Renal pelvis (tissue), 1 donor: ENCODE measurements at regions not wholly inside any gene's neighbourhood (a gene's known extent, or its start where the extent isn't known, plus 50 kb on each side); places are given as distances from the start of the nearest gene placed in this dataset.

Experiments used
- DNase-seq: peaks from one replicate; pipeline ENCODE4 v3.0.0-alpha.2; 2013

DNA sequence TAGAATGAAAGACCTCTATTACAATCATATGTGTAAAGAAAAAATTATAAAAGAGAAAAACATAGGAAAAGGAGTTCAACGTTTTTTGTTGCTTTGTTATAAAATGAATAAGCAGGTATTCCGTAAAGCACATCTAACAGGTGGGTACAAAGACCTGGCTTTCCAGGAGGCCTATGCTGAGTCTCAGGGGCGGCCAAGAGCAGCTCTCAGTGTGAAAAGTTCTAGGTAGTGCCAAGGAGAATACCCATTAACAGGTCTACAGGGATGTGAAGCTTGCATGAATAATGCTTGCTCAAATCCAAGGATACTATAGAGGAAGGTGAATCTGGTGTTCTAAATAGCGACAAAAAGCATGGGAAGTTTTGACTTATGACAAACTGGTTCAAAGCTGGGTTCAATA is 944.4 kb downstream of the PDHA2 start:
- DNase-seq, result no peak

DNA sequence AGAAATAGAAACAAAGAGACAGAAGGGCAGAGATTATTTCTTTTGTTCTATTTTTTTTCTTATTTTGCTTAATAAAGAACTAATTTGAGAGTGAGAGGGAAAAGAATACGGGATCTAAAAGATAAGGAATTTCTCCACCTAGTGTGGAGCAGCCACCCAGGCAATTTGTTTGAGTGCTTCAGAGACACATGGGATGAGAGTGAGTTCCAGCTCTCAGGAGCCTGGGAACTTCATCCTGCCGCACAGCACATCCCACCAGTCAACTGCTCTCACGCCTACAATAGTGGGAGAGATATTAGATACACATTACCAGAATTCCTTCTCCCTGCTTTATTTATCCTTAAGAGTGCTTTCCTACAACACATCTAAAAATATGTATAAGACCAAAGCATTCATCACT is 946.4 kb downstream of the PDHA2 start:
- DNase-seq, result no peak

DNA sequence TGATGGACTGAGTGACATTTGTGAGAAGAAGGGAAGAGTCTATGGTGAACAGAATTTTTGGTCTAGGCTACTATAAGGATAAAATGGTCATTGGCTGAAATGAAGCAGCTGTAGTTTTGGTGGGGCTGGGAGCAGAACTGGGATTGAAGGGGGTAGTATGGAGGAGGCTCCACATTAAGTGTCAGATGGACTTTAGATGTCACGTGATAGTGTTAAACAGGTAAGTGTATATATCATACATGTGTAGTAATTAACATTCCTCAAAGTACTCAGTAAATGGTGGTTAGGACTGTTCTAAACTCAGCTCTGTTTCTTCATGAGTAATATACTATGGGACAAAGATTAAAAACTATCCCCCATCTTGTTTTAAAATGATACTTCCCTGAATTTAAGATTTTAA is 947.9 kb downstream of the PDHA2 start:
- DNase-seq, result no peak

DNA sequence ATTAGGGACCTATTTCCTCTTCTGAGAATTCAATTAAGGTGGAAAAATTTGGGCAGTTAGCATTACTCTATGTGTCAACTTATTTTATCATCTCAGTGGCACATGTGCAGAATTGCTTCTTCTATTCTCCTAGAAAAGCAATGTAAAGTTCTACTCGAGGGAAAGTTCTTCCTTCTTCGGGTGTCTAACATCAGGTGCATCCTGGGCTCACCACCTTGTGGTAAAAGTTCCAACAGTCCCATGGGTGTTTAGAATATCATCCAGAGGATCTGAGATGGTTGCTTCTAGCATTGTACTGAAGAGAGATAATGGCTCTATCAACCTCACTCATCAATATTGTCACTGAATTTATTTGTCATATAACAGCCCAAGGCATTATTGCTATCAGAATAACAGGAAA is 969.7 kb downstream of the PDHA2 start:
- DNase-seq, result no peak

DNA sequence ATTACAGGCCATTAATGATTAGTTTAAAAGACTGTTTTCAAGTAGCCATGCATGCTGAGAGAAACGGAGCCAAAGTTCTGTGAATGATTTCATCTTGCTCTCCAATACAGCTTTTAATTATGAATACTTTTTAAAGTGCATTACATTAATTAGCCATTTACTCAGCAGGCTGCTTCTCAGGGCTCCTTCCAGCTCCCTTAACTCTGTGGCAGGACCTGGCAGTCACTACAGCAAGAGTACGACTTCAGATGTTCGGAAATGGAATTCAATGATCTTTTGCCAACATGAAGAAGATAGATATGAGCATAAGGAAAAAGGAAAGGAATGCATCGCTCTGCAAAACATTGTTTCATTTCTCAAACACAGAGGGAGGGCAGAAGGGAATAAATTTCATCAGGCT is 987.2 kb downstream of the PDHA2 start:
- DNase-seq, result no peak

DNA sequence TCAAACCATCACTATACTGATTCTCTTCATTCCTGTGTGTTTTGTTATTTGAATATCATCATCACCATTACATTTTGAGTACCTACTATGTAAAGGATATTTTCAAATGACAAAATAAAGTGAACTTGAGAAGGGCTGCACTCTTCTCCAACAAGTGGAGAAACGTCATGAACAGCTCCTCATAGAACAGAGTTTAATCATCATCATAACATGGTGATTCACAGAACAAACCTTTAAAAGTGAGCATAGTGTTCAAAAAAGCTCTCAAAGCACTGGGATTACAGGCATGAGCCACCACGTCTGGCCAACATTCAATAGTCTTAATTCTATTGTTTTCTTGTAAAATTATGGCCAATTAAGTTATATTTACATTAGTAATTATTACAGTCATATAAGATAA is 993.9 kb downstream of the PDHA2 start:
- DNase-seq, result no peak

DNA sequence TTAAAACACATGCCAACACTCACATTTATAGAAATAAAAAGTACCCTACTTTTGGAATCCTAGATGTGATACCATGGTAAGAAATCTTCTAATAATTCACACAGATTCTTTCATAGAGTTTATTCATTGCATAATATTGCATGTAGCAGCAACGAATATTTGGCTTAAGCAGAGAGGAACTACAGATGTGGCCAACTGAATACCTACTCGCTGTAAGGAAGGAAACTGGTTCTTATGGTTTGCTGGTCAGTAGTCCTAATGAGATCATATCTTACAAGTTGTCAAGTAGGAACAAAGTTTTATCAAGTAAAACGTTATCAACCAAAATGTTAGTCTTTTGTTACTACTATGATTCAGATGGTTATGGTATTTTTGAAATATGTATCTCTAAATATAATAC is 996.1 kb downstream of the PDHA2 start:
- no peak for DNase-seq

DNA sequence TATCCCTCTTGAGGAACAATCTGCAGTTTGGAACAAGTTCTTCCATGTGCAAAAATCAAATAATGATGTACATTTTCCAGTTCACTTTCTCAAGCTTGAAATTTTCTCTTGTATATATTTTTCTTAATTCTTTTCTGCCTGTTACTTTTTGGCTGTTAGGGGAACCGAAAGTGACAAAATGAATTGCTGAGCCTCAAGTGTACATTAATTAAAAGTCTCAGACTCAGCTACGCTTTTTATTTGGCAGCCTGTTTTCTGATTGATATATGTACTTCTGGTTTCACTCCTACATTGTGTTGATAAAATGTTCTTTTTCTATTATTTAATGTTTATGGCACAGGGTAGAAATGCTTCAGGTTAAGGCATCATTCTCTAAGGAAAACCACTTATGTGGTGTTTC is 999.5 kb downstream of the PDHA2 start:
- DNase-seq, result no peak

DNA sequence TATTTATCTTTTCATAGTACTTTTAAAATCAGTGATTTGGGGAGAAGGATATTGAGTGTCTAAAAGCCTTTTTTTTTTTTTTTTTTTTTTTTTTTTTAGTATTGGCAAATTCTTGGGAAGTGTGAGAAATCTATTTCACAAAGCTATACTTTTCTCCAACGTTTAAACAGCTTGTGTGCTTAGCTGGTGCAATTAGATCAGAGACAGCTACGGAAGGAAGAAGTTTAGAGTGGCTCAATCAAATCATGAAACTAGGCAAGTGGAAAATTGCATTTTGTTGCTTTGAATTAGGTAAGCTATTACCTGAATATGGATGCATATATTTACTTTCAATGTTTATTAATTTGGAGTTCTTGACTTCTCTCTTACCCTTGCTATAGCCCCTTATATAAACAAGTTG is 1001.9 kb downstream of the PDHA2 start:
- DNase-seq, result no peak

DNA sequence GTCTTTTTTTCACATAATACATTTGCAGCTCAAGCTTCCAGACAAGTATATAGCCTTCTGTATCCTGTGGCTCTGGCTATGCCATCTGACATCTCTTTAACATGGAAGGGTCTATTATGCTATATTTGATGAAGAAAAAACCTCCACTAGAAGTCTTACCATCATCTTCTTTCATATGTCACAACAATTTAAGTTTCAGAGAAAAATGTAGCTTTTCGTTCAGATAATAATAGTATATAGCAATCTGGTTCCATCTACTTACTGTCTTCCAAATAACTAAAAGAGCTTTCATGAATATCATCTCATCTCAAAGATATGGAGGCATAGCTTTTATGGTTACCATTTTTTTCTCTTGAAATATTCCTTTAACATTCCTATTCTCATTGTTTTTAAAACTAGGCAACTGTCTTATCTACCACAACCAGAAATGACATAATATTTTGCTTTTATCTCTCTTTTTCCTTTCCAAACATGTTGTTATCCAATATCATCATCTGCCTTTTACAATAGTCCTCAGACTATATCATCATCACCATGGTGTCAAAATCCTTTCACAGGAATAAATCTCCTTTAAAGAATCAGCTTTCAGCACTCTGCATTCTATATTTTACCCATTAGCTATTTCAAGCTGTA is 1005.1 kb downstream of the PDHA2 start:
- DNase-seq, result no peak

DNA sequence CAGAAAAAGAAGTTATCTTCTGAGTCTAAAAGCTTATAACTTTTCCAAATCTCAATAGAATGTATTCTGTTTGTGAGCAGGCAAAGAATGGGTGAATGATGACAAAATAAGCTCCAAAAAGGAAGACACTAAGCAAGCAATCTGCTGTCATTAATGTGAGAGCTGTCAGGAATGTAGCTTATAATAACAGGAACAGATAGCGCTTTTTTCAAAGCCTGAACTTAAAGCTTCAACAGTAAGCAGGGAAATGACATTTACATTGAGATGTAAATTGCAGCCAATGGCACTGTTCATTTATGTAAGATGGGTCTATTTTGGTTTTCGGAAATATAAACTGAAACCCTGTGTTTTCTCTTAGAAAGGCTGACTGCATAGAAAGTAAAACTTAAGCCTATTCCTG is 1005.9 kb downstream of the PDHA2 start:
- DNase-seq, result no peak

DNA sequence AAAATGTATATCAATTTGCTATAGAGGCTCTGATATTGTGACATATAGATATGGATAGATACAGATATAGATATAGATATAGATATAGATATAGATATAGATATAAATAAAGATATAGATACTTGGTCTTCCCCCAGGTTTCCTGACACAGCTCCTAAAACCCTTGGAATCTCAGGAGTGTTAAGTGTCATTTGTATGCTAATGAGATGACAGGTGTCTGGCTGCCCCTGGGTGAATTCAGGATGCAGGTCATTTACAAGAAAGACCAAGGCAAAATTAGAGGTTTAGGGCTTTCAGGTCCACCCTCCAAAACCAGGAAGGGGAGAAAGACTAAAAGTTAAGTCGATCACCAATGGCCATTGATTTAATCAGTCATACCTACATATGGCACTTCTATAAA is 1034.8 kb downstream of the PDHA2 start:
- no peak for DNase-seq

DNA sequence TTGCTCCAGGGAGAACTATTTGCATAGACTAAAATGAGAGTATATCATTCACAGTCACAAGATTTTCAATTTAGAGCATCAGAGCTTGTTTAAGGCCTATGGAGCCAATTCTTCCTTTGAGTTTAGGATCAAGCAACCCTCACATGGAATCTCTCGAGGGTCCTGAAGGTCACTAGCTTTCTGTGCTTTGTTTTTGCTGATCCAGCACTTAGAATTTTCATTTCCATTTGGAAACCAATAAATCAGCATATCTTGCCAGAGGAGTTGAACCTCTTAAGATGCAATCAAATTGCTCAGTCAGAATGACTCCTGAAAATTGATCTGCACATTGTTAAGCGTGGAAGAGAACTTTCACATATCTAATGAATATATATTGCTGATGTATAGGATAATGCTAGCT is 1039.6 kb downstream of the PDHA2 start:
- no peak for DNase-seq

DNA sequence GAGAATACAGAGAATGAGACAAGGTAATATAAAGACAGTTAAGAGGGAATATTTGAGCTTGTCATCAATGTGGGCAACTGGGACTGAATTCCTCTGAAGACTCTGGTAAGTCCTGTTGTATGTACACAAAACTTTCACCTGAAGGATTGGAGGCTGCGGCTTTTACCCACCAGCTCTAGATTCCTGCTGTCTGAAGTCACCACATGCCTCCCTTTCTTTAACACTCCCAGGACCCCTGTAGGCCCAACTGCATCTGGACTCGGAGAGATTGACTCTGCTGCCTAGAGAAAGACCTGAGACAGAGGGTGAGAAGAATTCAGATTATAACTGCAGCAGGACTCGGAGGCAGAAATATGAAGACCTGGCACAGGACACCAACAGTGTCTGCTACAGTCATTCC is 1048.0 kb downstream of the PDHA2 start:
- no peak for DNase-seq

DNA sequence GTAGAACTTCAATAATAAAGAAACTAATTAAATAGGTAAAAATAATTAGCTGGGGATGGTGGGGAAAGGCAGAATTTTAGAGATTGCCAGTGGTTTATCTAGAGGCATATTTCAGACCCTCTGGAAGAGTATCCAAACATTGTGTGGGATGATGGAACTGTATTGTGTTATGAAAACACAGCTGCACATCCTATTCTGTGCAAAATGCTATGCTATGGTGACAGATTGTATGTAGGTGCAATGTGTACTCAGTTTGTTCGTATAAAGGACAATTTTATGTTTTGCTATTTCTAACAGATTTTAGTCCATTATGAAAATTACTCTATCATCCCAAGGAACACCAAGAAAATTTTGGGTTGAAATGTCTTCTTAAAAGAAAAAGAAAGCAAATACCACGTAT is 1054.7 kb downstream of the PDHA2 start:
- no peak for DNase-seq

DNA sequence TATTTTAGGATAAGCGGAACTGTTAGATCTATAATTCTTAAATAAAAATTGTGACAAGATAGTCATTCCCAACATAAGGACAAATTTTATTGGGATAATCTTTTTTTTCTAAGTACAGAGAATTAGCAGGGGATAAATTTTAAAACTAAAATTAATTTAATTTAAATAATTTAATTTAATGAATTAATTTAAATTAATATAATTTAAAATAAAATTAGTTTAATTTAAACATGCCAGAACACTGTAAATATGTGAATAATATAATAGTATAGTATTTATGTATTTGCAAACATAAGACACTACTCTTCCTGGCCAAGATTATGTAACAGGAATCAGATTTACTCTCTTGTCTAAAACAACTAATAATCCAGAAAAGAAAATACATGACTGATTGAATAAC is 1055.9 kb downstream of the PDHA2 start:
- DNase-seq, result no peak

DNA sequence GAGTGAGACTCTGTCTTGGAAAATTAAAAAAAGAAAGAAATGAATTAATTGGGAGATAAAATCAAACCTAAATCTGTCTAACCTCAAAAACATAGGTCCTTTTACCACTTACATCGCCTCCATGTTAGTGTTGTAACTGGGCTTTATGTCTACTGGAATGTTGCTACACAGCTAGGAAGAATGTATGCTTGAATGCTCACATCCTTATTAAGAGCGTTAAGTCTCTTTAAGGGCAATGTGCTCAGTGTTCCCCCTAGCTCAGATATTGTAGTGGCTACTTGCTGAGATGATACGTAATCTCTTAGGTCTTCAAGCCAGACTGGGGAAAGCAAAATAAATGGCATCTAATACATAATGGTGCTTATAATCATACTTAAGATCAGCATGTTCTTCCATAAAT is 1072.8 kb downstream of the PDHA2 start:
- DNase-seq, result no peak

DNA sequence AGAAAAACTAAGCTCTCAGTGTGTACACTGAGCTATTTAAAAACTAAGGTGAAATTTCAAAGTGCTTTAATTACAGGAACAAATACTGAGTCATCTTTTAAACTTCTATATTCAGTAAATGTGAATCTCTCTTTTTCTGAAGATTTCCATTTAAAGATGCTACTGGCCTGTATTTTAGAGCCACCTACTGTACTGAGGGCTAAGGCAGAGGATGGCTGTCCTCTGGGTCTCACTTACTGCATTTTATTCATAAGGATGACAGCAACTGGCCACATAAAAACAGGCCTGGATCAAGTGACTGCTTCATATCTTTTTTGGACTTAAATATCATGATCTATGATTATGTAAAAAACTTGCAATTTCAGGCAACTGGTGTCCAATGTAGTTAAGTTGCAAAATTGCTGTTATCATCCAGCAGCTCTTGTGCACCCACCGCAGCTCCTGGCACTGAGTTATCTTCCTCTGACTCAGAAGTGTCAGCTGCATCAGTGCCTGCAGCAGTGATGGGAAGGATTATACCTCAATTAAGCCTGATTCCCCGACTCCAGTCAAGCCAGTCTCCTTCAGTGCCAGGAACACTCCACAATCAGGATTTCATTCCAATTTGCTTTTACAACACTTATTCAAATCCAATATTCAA is 1073.7 kb downstream of the PDHA2 start:
- DNase-seq, result no peak

DNA sequence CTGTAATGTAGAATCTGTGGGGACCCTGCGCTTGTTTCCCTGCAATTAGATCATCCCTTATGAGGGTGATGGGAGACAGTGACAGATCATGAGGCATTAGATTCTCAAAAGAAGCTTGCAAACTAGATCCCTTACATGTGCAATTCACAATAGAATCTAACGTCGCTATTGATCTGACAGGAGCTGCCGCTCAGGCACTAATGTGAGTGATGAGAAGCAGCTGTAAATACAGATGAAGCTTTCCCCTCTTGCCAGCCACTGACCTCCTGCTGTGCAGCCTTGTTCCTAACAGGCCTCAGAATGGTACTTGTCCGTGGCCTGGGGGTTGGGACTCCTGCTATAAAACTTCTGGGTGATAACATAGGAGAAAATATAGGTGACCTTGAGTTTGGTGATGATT is 1076.8 kb downstream of the PDHA2 start:
- no peak for DNase-seq

DNA sequence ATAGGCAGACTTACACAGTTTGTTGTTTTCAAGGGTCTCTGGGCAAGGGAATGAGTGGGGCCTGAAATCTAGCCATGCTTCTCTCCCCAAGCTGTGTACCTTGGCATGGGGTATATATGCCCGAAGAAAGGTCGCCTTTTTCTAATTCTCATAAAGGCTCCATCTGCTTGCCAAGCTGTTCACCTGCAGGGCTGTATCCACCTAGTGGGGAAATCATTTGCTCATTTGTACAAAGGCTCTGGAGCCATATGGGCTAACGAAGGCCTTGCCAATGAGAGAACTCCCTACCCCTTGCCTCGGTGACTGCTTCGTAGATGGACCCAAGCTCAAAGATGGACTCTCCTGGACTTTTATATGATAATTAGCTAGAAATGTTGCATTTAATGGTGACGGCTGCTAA is 1097.0 kb downstream of the PDHA2 start:
- no peak for DNase-seq

DNA sequence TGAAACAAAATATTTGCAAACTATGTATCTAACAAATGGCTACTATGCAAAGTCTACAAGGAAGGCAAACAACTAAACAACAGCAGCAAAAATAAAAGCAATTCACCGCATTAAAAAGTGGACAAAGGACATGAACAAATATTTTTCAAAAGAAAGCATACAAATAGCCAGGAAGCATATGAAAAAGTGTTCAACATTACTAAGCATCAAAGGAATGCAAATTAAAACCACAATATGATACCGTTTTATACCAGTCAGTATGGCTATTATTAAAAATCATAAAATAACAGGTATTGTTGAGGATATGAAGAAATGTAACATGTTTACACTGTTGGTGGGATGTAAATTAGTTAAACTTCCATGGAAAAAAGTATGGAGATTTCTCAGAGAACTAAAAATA is 1106.7 kb downstream of the PDHA2 start:
- DNase-seq, result no peak

DNA sequence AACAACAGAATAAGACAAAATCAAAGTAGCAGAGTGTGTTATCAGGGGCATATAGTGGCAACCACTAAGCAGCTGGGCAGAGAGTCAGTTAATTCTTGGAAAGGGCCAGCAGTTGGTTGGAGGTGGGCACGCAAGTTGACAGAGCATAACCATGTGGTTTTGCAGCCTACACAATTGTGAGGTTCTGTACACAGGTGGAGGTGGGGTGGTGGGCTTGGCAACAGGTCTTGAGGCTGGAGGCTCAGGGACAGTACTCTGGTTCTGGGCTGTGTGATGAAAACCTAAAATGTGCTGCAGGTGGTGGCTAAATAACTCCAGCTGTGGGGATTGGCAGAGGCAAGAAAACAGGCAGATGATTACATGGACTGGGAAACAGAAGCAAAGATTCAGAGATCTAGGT is 1112.7 kb downstream of the PDHA2 start:
- DNase-seq, result no peak

DNA sequence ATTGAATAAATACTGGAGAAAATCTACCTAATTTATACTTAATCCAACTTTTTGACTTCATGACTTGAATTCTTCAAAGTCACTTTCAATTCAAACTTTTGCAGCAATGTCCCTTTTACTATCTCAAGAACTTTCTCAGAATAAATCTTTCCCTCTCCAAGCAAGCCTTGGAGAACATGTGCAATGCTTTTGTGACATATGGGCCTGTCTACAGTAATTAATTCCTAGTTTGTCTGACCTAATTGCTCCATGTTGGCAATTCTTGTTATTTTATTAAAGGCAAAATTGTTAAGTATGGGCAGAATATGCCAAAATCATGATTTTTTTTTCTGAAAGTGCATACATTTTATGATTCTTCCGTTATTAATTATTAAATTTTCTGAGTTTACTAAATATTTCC is 1115.3 kb downstream of the PDHA2 start:
- DNase-seq, result no peak

DNA sequence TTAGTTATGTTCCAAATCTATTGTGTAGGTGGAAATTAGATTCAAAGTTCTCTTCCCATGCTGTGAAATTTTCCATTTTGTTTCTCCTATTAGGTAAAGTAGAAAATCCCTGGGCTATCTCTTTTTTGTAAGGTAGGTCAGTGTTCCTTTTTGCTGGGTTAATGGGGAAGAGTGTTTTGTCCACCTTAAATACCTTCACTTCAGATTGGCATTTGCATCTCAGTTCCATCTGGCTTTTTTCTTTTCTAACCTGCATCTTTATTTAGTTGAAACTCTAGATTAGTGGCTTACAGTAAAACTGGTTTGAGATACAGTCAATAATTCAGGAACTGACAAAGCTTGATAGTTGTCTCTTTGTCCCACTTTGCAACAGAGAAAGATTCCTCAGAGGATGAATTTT is 1115.8 kb downstream of the PDHA2 start:
- no peak for DNase-seq

DNA sequence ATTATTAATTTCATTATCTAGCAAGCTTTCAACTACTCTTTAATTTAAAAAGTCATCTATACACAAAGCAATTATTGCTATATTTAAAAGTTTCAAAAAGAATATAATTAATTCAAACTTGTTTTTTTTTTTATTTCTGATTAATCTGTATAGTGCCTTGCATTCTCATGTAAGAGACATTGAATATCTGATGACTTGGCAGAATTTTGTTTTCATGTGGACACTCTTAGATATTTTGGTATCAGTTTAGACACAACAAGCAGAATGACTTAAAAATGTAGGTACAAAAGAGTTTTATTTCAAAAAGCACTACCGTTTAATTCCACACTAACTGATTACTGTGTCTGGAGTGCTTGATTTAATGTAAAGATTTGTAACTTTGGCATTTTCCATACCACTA is 1129.6 kb downstream of the PDHA2 start:
- DNase-seq, result no peak
